Smooth muscle cell (in vitro differentiated cells): ENCODE measurements at regions not wholly inside any gene's neighbourhood (a gene's known extent, or its start where the extent isn't known, plus 50 kb on each side); places are given as distances from the start of the nearest gene placed in this dataset.

Experiments
- DNase-seq: peaks from one replicate; lab custom pipeline; 2025; ENCODE audit not compliant: unreplicated experiment; lab: John Stamatoyannopoulos, UW
- H2AFZ ChIP-seq: fragments of 200-600 bp; sonication (generic); 2 replicates; pipeline ENCODE4 v1.6.0; 2016; ENCODE audit warnings: antibody characterized with exemption, low read depth, mild to moderate bottlenecking
- H3F3A ChIP-seq: fragments of 200-600 bp; sonication (generic); 2 replicates; pipeline ENCODE4 v1.6.0; 2017; ENCODE audit warnings: antibody characterized with exemption, low read depth
- H3K27ac ChIP-seq: fragments of 200-600 bp; sonication (generic); 2 replicates; pipeline ENCODE4 v1.5.1; 2016; ENCODE audit warnings: low read depth, mild to moderate bottlenecking
- H3K27me3 ChIP-seq: fragments of 200-600 bp; sonication (generic); 2 replicates; pipeline ENCODE4 v1.6.1; 2016; ENCODE audit warnings: low read depth, mild to moderate bottlenecking
- H3K36me3 ChIP-seq: fragments of 200-600 bp; sonication (generic); 2 replicates; pipeline ENCODE4 v1.5.1; 2016; ENCODE audit warnings: low read depth
- H3K4me1 ChIP-seq: fragments of 200-600 bp; sonication (generic); 2 replicates; pipeline ENCODE4 v1.5.1; 2016; ENCODE audit warnings: low read depth
- H3K4me2 ChIP-seq: fragments of 200-600 bp; sonication (generic); 2 replicates; pipeline ENCODE4 v1.6.0; 2016; ENCODE audit warnings: mild to moderate bottlenecking
- H3K4me3 ChIP-seq: fragments of 200-600 bp; sonication (generic); 2 replicates; pipeline ENCODE4 v1.5.1; 2016; ENCODE audit warnings: mild to moderate bottlenecking
- H3K79me2 ChIP-seq: fragments of 200-600 bp; sonication (generic); 2 replicates; pipeline ENCODE4 v1.6.0; 2016; ENCODE audit warnings: low read depth, mild to moderate bottlenecking
- H3K9ac ChIP-seq: fragments of 200-600 bp; sonication (generic); 2 replicates; pipeline ENCODE4 v1.6.0; 2016; ENCODE audit warnings: low read depth
- H3K9me3 ChIP-seq: fragments of 200-600 bp; sonication (generic); replicated peaks from 2 replicates; pipeline ENCODE4 v1.5.1; 2016; ENCODE audit warnings: low read depth
- H4K20me1 ChIP-seq: fragments of 200-600 bp; sonication (generic); 2 replicates; pipeline ENCODE4 v1.6.0; 2016; ENCODE audit warnings: low read depth
- WGBS: methylation state at CpG from one replicate; pipeline ENCODE4 v1.1.7; 2016; ENCODE audit warnings: low lambda C conversion rate; 5-methylcytosine and 5-hydroxymethylcytosine counted together
- TF ChIP-seq, protein P1 (sequence below): fragments of 200-600 bp; sonication (generic); IDR thresholded peaks from 2 replicates; pipeline ENCODE4 v1.5.1; 2017; ENCODE audit warnings: borderline replicate concordance, mild to moderate bottlenecking, antibody characterized with exemption; ENCODE audit not compliant: insufficient read depth, poor library complexity, severe bottlenecking

DNA sequence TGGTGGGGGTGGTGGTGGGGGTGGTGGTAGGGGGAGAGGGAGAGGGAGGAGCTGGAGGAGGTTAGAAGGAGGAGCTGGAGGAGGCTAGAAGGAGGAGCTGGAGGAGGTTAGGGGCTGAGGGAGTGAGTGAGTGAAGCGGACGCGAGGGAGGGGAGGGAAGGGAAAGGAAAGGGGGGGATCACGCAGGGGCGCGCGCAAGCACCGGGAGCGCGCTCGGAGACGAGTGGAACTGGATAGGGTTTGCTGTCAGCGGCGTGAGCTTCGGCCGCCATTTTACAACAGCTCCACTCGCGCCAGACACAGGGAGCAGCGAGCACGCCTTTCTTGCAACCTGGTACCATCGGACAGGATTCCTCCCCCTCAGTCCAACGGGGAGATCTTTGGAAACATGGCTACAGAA is 90.5 kb upstream of the FERMT1 start:
- Histone ChIP-seq H3K36me3 (no peaks in the 10 kb centered on the region), H3K4me1 (no peaks in the 10 kb centered on the region), H3K9ac (no peak overlapping the region), H3K4me3 (no peak overlapping the region), H3K4me2 (no peak overlapping the region), H2AFZ (no peak overlapping the region), H3F3A (no peaks in the 10 kb centered on the region), H4K20me1 (no peaks in the 10 kb centered on the region), H3K27ac (no peak overlapping the region), H3K79me2 (no peaks in the 10 kb centered on the region), H3K9me3 (no peaks in the 10 kb centered on the region), H3K27me3 (peaks cover 5% of the 10 kb centered on the region)
- 93% methylated on average over 6 of the region's 22 CpGs for WGBS
- TF ChIP-seq, protein P1, sequence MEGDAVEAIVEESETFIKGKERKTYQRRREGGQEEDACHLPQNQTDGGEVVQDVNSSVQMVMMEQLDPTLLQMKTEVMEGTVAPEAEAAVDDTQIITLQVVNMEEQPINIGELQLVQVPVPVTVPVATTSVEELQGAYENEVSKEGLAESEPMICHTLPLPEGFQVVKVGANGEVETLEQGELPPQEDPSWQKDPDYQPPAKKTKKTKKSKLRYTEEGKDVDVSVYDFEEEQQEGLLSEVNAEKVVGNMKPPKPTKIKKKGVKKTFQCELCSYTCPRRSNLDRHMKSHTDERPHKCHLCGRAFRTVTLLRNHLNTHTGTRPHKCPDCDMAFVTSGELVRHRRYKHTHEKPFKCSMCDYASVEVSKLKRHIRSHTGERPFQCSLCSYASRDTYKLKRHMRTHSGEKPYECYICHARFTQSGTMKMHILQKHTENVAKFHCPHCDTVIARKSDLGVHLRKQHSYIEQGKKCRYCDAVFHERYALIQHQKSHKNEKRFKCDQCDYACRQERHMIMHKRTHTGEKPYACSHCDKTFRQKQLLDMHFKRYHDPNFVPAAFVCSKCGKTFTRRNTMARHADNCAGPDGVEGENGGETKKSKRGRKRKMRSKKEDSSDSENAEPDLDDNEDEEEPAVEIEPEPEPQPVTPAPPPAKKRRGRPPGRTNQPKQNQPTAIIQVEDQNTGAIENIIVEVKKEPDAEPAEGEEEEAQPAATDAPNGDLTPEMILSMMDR, result no peak
- DNase-seq, result no peak

DNA sequence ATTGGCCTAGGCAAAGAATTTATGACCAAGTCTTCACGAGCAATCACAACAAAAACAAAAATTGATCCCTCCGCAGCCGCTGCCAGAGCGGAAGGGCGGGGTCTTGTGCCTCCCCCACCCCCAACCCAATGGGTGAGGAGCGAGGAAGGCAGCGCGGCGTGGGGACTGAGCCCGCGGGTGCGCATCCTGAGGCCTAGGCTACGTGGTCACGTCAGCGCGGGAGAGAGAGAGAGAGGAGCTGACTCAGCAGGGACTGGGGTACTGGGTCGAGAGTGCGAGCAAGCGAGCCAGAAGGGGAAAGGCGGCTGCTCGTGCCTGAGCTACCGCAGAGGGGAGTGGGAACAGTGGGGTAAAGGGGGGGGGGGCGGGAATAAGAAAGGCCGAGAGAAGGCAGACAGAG is 90.1 kb upstream of the FERMT1 start:
- Histone ChIP-seq H3F3A (no peaks in the 10 kb centered on the region), H3K9ac (no peak overlapping the region), H2AFZ (no peak overlapping the region), H4K20me1 (no peaks in the 10 kb centered on the region), H3K4me3 (no peak overlapping the region), H3K36me3 (no peaks in the 10 kb centered on the region), H3K79me2 (no peaks in the 10 kb centered on the region), H3K9me3 (no peaks in the 10 kb centered on the region), H3K27ac (no peak overlapping the region), H3K4me2 (no peak overlapping the region), H3K27me3 (peaks cover 5% of the 10 kb centered on the region), H3K4me1 (no peaks in the 10 kb centered on the region)
- 95% methylated on average over 16 of the region's 24 CpGs for WGBS
- TF ChIP-seq, protein P1, result no peak
- no peak for DNase-seq

DNA sequence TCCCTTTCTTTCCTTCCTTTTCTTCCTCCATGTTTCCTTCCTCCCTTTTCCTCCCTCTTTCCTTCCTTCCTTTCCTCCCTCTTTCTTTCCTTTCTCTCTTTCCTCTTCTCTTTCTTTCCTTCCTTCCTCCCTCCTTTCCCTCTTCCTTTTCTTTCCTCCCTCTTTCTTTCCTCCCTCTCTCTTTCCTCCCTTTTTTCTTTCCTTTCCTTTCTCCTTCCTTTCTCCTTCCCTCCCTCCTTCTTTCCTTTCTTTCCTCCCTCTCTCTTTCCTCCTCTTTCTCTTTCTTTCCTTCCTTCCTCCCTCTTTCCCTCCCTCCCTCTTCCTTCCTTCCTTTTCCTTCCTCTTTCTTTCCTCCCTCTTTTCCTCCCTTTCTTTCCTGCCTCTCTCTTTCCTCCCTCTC is 86.3 kb upstream of the FERMT1 start:
- no peak for DNase-seq
- Histone ChIP-seq H3F3A (no peaks in the 10 kb centered on the region), H3K4me1 (no peaks in the 10 kb centered on the region), H4K20me1 (no peaks in the 10 kb centered on the region), H3K4me3 (no peak overlapping the region), H3K27me3 (no peaks in the 10 kb centered on the region), H2AFZ (no peak overlapping the region), H3K79me2 (no peaks in the 10 kb centered on the region), H3K9me3 (no peaks in the 10 kb centered on the region), H3K36me3 (no peaks in the 10 kb centered on the region), H3K4me2 (no peak overlapping the region), H3K27ac (no peak overlapping the region), H3K9ac (no peak overlapping the region)
- TF ChIP-seq, protein P1, result no peak

DNA sequence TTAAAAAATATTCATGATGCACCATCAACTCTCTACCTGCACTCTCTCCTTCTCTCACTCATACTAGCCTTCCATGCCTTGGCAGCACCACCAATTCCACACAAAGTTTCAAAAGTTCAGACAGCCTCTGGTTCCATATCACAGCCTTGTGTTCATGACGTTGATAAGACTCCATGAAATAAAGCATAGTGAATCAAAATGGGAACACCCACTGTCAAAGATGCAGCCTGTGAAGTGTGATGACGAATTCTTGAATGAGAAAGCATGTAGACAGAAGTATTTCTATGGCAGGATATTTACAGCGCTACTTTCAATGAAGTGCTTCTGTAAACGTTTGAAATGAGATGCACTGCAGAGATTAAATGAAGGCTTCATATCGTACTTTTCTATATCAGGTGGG is 77.3 kb upstream of the FERMT1 start:
- Histone ChIP-seq H3K36me3 (no peaks in the 10 kb centered on the region), H3K9ac (no peak overlapping the region), H2AFZ (no peak overlapping the region), H4K20me1 (no peaks in the 10 kb centered on the region), H3K27ac (no peak overlapping the region), H3K79me2 (no peaks in the 10 kb centered on the region), H3K9me3 (no peaks in the 10 kb centered on the region), H3F3A (no peaks in the 10 kb centered on the region), H3K4me3 (no peak overlapping the region), H3K4me1 (no peaks in the 10 kb centered on the region), H3K27me3 (no peaks in the 10 kb centered on the region), H3K4me2 (no peak overlapping the region)
- TF ChIP-seq, protein P1, result no peak
- DNase-seq, result no peak
- 71% methylated on average over 5 of the region's 5 CpGs for WGBS
